ENCODE measurements at regions not wholly inside any gene's neighbourhood (a gene's known extent, or its start where the extent isn't known, plus 50 kb on each side); places are given as distances from the start of the nearest gene placed in this dataset.

DNA sequence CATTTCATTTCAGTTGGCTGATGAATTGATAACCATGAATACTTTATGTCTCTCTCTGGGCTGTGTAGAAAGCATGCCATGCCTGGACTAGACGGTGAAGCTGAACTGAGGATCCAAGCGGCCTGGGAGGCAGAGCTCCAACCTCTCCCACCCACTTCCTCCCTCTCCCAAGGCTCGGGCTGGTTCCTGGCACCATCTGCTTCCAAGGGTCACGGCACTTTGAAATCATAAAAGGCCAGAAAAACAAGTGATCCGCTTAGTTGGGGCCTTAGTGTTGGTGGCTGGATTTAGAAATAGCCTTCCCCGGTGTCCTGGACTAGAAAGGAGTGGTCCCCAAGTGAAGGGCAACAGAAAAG, 202.4 kb upstream of the PMEPA1 start:
- POLR2A ChIA-PET = no interaction called here
- 43% methylated on average over 2 of the region's 6 CpGs for WGBS (ENCODE audit: insufficient coverage)
- Histone ChIP-seq H3K4me1 (ENCODE audit: control extremely low read depth in 1 of 4, control insufficient read depth in 4 of 4, insufficient read depth in 4 of 4, low read length in 3 of 4) (peaks cover 0 to 38% (median 27%) of the 10 kb centered on the region in 4 experiments), H3K4me3 (ENCODE audit: control insufficient read depth in 1 of 7, extremely low read depth in 1 of 7, insufficient read depth in 4 of 7, low read depth in 2 of 7, low read length in 6 of 7) (no peak overlapping the region), H3K27ac (ENCODE audit: insufficient read depth in 1 of 2, low read depth in 1 of 2, low read length in 2 of 2, poor library complexity in 1 of 2, severe bottlenecking in 2 of 2) (no peak overlapping the region), H3K9me3 (ENCODE audit: control extremely low read depth in 1 of 5, control insufficient read depth in 4 of 5, insufficient read depth in 2 of 5, low read depth in 1 of 5, low read length in 4 of 5) (no peaks in the 10 kb centered on the region), H3K36me3 (ENCODE audit: control insufficient read depth in 4 of 4, insufficient read depth in 4 of 4, low read length in 3 of 4) (no peaks in the 10 kb centered on the region), H3K27me3 (replicated peaks in 2 of 5; ENCODE audit: control insufficient read depth in 4 of 5, insufficient read depth in 5 of 5, low read length in 4 of 5) (no peaks in the 10 kb centered on the region)
- DNase-seq = no peak
- CTCF ChIA-PET = no interaction called here

GRCh38 chr20:57911512-57912226, 201.9 kb upstream of the PMEPA1 start:
- Histone ChIP-seq H3K27ac (ENCODE audit: insufficient read depth in 1 of 2, low read depth in 1 of 2, low read length in 2 of 2, poor library complexity in 1 of 2, severe bottlenecking in 2 of 2) (no peak overlapping the region), H3K36me3 (ENCODE audit: control insufficient read depth in 4 of 4, insufficient read depth in 4 of 4, low read length in 3 of 4) (no peaks in the 10 kb centered on the region), H3K9me3 (ENCODE audit: control extremely low read depth in 1 of 5, control insufficient read depth in 4 of 5, insufficient read depth in 2 of 5, low read depth in 1 of 5, low read length in 4 of 5) (no peaks in the 10 kb centered on the region), H3K4me3 (ENCODE audit: control insufficient read depth in 1 of 7, extremely low read depth in 1 of 7, insufficient read depth in 4 of 7, low read depth in 2 of 7, low read length in 6 of 7) (no peak overlapping the region), H3K4me1 (ENCODE audit: control extremely low read depth in 1 of 4, control insufficient read depth in 4 of 4, insufficient read depth in 4 of 4, low read length in 3 of 4) (peaks cover 0 to 42% (median 29%) of the 10 kb centered on the region in 4 experiments), H3K27me3 (replicated peaks in 2 of 5; ENCODE audit: control insufficient read depth in 4 of 5, insufficient read depth in 5 of 5, low read length in 4 of 5) (no peaks in the 10 kb centered on the region)
- WGBS (ENCODE audit: insufficient coverage) = 96% methylated on average over 14 of the region's 14 CpGs
- no peak for DNase-seq
- CTCF ChIA-PET = no interaction called here
- POLR2A ChIA-PET = no interaction called here

DNA sequence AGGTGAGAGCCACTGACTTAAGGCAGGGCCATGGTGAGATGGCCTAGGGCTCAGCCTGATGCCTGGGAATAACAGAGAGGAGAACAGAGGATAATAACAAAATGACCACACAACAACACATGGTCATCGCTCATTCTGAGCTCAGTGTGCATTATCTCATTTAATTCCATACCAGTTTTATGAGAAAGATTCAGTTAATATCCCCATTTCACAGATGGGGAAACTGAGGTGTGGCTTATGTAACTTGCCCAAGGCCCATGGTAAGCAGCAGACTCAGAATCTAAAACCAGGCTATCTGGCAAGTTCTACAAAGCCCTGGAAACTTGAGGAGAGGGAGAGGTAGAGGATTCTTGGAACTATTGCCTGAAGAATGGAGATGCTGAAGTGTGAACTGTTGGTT, 200.9 kb upstream of the PMEPA1 start:
- ChIA-PET POLR2A (no interaction called here), CTCF (no interaction called here)
- Histone ChIP-seq H3K36me3 (ENCODE audit: control insufficient read depth in 4 of 4, insufficient read depth in 4 of 4, low read length in 3 of 4) (no peaks in the 10 kb centered on the region), H3K4me1 (ENCODE audit: control extremely low read depth in 1 of 4, control insufficient read depth in 4 of 4, insufficient read depth in 4 of 4, low read length in 3 of 4) (peaks cover 0 to 50% (median 32%) of the 10 kb centered on the region in 4 experiments), H3K27ac (ENCODE audit: insufficient read depth in 1 of 2, low read depth in 1 of 2, low read length in 2 of 2, poor library complexity in 1 of 2, severe bottlenecking in 2 of 2) (no peak overlapping the region), H3K27me3 (replicated peaks in 2 of 5; ENCODE audit: control insufficient read depth in 4 of 5, insufficient read depth in 5 of 5, low read length in 4 of 5) (no peaks in the 10 kb centered on the region), H3K4me3 (ENCODE audit: control insufficient read depth in 1 of 7, extremely low read depth in 1 of 7, insufficient read depth in 4 of 7, low read depth in 2 of 7, low read length in 6 of 7) (no peak overlapping the region), H3K9me3 (ENCODE audit: control extremely low read depth in 1 of 5, control insufficient read depth in 4 of 5, insufficient read depth in 2 of 5, low read depth in 1 of 5, low read length in 4 of 5) (no peaks in the 10 kb centered on the region)
- no peak for DNase-seq
- no CpG with 5 or more reads among the region's 1 CpG for WGBS (ENCODE audit: insufficient coverage)

DNA sequence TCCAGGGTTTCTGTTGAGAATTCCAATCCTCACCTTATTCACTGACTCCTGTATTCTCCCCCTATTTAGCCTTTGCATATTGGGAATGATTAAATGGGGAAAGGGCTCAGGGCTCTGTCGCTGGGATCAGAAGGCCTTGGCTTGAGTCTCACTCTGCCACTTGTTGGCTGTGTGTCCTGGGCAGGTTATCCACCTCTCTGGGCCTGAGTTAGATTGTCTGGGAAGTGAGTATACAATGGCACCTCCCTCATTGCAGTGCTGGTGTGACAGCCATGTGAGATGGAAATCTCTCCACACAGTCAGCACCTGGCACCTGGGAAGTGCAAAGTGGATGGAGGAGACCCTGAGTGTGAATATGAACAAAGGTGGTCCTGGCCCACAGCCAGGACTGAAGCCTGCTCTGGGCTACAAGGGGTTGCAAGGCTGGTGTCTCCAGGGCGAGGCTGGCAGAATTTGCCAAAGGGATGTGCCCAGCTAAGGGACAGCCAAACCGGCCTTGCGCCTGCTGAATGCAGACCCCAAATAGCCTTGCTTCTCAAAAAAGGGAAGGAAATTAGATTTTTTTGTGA, 200.0 kb upstream of the PMEPA1 start:
- ChIA-PET CTCF (no interaction called here), POLR2A (no interaction called here)
- 28% methylated on average over 3 of the region's 4 CpGs for WGBS (ENCODE audit: insufficient coverage)

GRCh38 chr20:57908704-57909630, 199.2 kb upstream of the PMEPA1 start:
- peaks cover 5 to 66% (median 44%) of the 10 kb centered on the region in 4 experiments for H3K4me1 ChIP-seq (ENCODE audit: control extremely low read depth in 1 of 4, control insufficient read depth in 4 of 4, insufficient read depth in 4 of 4, low read length in 3 of 4)
- no peak for DNase-seq
- H3K27me3 ChIP-seq (replicated peaks in 2 of 5; ENCODE audit: control insufficient read depth in 4 of 5, insufficient read depth in 5 of 5, low read length in 4 of 5) = no peaks in the 10 kb centered on the region
- CTCF ChIA-PET = interaction anchor here (2.0 to 2.1 kb wide), 2 partner anchors 10 to 11 kb away, joined by 4 to 8 read pairs; no protein-coding TSS in a partner anchor
- H3K4me3 ChIP-seq (ENCODE audit: control insufficient read depth in 1 of 7, extremely low read depth in 1 of 7, insufficient read depth in 4 of 7, low read depth in 2 of 7, low read length in 6 of 7) = no peak overlapping the region
- no peaks in the 10 kb centered on the region for H3K36me3 ChIP-seq (ENCODE audit: control insufficient read depth in 4 of 4, insufficient read depth in 4 of 4, low read length in 3 of 4)
- H3K27ac ChIP-seq (ENCODE audit: insufficient read depth in 1 of 2, low read depth in 1 of 2, low read length in 2 of 2, poor library complexity in 1 of 2, severe bottlenecking in 2 of 2) = no peak overlapping the region
- POLR2A ChIA-PET = interaction anchor here (0.6 kb wide), 1 partner anchor 224 kb away, joined by 3 read pairs; no protein-coding TSS in a partner anchor
- H3K9me3 ChIP-seq (ENCODE audit: control extremely low read depth in 1 of 5, control insufficient read depth in 4 of 5, insufficient read depth in 2 of 5, low read depth in 1 of 5, low read length in 4 of 5) = no peaks in the 10 kb centered on the region
- WGBS (ENCODE audit: insufficient coverage) = 73% methylated on average over 13 of the region's 14 CpGs

More for the DNA sequence above, 200.0 kb upstream of the PMEPA1 start:
- H3K4me3 ChIP-seq (ENCODE audit: control insufficient read depth in 1 of 7, extremely low read depth in 1 of 7, insufficient read depth in 4 of 7, low read depth in 2 of 7, low read length in 6 of 7) = no peak overlapping the region
- peak in 1 of 3 donors; percentile 31 for DNase-seq
- no peaks in the 10 kb centered on the region for H3K9me3 ChIP-seq (ENCODE audit: control extremely low read depth in 1 of 5, control insufficient read depth in 4 of 5, insufficient read depth in 2 of 5, low read depth in 1 of 5, low read length in 4 of 5)
- no peaks in the 10 kb centered on the region for H3K27me3 ChIP-seq (replicated peaks in 2 of 5; ENCODE audit: control insufficient read depth in 4 of 5, insufficient read depth in 5 of 5, low read length in 4 of 5)
- H3K27ac ChIP-seq (ENCODE audit: insufficient read depth in 1 of 2, low read depth in 1 of 2, low read length in 2 of 2, poor library complexity in 1 of 2, severe bottlenecking in 2 of 2) = no peak overlapping the region
- no peaks in the 10 kb centered on the region for H3K36me3 ChIP-seq (ENCODE audit: control insufficient read depth in 4 of 4, insufficient read depth in 4 of 4, low read length in 3 of 4)
- H3K4me1 ChIP-seq (ENCODE audit: control extremely low read depth in 1 of 4, control insufficient read depth in 4 of 4, insufficient read depth in 4 of 4, low read length in 3 of 4) = peaks cover 2 to 57% (median 37%) of the 10 kb centered on the region in 4 experiments

DNA sequence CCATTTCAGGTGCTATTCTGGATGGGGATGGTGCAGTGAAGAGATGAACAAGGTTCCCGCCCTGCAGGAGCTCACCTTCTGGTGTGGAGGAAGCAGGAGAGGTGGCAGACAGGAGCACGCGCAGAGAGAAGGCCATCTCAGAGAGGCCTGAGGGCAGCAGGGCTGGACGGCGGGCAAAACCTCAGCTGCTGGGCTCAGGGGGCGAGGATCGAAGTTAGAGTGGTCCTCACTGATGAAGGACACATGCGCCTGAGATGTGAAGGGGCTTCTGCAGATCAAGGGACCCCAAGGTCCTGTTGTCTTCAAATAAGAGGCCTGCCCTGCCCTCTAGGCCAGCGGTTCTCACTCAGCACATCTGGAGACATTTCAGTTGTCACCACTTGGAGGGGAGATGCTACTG, 198.4 kb upstream of the PMEPA1 start:
- POLR2A ChIA-PET = no interaction called here
- Histone ChIP-seq H3K9me3 (ENCODE audit: control extremely low read depth in 1 of 5, control insufficient read depth in 4 of 5, insufficient read depth in 2 of 5, low read depth in 1 of 5, low read length in 4 of 5) (no peaks in the 10 kb centered on the region), H3K36me3 (ENCODE audit: control insufficient read depth in 4 of 4, insufficient read depth in 4 of 4, low read length in 3 of 4) (no peaks in the 10 kb centered on the region), H3K4me3 (ENCODE audit: control insufficient read depth in 1 of 7, extremely low read depth in 1 of 7, insufficient read depth in 4 of 7, low read depth in 2 of 7, low read length in 6 of 7) (peak overlapping the region in 1 of 7 experiments; percentile 27), H3K27me3 (replicated peaks in 2 of 5; ENCODE audit: control insufficient read depth in 4 of 5, insufficient read depth in 5 of 5, low read length in 4 of 5) (peaks cover 0 to 1% (median 0%) of the 10 kb centered on the region in 5 experiments), H3K27ac (ENCODE audit: insufficient read depth in 1 of 2, low read depth in 1 of 2, low read length in 2 of 2, poor library complexity in 1 of 2, severe bottlenecking in 2 of 2) (no peak overlapping the region), H3K4me1 (ENCODE audit: control extremely low read depth in 1 of 4, control insufficient read depth in 4 of 4, insufficient read depth in 4 of 4, low read length in 3 of 4) (peaks cover 6 to 70% (median 46%) of the 10 kb centered on the region in 4 experiments)
- CTCF ChIA-PET = interaction anchor here (2.0 to 2.1 kb wide), 2 partner anchors 10 kb away, joined by 4 to 8 read pairs; no protein-coding TSS in a partner anchor
- DNase-seq = no peak
- 95% methylated on average over 8 of the region's 9 CpGs for WGBS (ENCODE audit: insufficient coverage)

Data from common myeloid progenitor, CD34-positive (primary cell).